ENCODE measurements at regions not wholly inside any gene's neighbourhood (a gene's known extent, or its start where the extent isn't known, plus 50 kb on each side); places are given as distances from the start of the nearest gene placed in this dataset.

DNA sequence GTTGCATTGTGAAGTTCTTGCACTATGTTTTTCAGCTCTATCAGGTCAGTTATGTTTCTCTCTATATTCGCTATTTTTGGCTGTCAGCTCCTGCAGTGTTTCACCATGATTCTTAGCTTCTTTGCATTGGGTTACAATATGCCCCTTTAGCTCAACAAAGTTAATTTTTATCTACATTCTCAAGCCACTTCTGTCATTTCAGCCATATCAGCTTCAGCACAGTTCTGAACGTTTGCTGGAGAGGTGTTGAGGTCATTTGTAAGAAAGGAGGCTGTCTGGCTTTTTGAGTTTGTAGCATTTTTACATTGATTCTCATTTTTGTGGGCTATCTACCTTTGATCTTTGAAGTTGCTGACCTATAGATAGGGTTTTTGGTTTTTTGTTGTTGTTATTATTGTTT lies 573.2 kb upstream of the RGS18 start:
- TF ChIP-seq HCFC1 (IDR thresholded peaks at IDR 0.05; ENCODE audit: low read depth, low read length) (no peak), DPF2 (CRISPR knock-in tag; IDR thresholded peaks at IDR 0.05; ENCODE audit: borderline replicate concordance, low read depth) (no peak)
- TF ChIP-seq, protein P1, sequence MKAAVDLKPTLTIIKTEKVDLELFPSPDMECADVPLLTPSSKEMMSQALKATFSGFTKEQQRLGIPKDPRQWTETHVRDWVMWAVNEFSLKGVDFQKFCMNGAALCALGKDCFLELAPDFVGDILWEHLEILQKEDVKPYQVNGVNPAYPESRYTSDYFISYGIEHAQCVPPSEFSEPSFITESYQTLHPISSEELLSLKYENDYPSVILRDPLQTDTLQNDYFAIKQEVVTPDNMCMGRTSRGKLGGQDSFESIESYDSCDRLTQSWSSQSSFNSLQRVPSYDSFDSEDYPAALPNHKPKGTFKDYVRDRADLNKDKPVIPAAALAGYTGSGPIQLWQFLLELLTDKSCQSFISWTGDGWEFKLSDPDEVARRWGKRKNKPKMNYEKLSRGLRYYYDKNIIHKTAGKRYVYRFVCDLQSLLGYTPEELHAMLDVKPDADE (CRISPR knock-in tag; IDR thresholded peaks at IDR 0.05), result no peak

Measured in HepG2 (cell line).